Skeletal muscle tissue (tissue), 3 donors: ENCODE measurements at regions not wholly inside any gene's neighbourhood (a gene's known extent, or its start where the extent isn't known, plus 50 kb on each side); places are given as distances from the start of the nearest gene placed in this dataset.

Experiments used
- H3K27ac ChIP-seq: one replicate; pipeline ENCODE4 v1.7.0; 2013; ENCODE audit warnings: mild to moderate bottlenecking, low read depth, low read length, inconsistent platforms
- H3K27me3 ChIP-seq, 3 donors: one replicate each; pipeline ENCODE4 v1.7.0; 2013; ENCODE audit warnings: low read length in 3 of 3; ENCODE audit not compliant: control insufficient read depth in 3 of 3, insufficient read depth in 3 of 3
- H3K36me3 ChIP-seq, 3 donors: one replicate each; pipeline ENCODE4 v1.7.0; 2013; ENCODE audit warnings: low read length in 3 of 3; ENCODE audit not compliant: control insufficient read depth in 3 of 3, insufficient read depth in 3 of 3
- H3K4me1 ChIP-seq, 3 donors: one replicate each; pipeline ENCODE4 v1.7.0; 2013; ENCODE audit warnings: low read length in 3 of 3, mild to moderate bottlenecking in 3 of 3; ENCODE audit not compliant: control insufficient read depth in 3 of 3, insufficient read depth in 3 of 3
- H3K4me3 ChIP-seq, 3 donors: one replicate each; pipeline ENCODE4 v1.7.0; 2013; ENCODE audit warnings: low read length in 3 of 3
- H3K9ac ChIP-seq, 3 donors: one replicate each; pipeline ENCODE4 v1.7.0; 2013; ENCODE audit warnings: low read length in 3 of 3, mild to moderate bottlenecking in 3 of 3, moderate library complexity in 2 of 3, low read depth in 1 of 3
- H3K9me3 ChIP-seq, 3 donors: one replicate each; pipeline ENCODE4 v1.7.0; 2013; ENCODE audit warnings: low read length in 3 of 3; ENCODE audit not compliant: control insufficient read depth in 3 of 3
- donor health status: Osteomylitis.

GRCh38 chr13:111532111-111532510 lies 211.7 kb downstream of the TEX29 start:
- no peak overlapping the region for H3K9ac ChIP-seq
- peaks cover 46 to 59% (median 57%) of the 10 kb centered on the region in 3 donors for H3K27me3 ChIP-seq
- H3K36me3 ChIP-seq: no peaks in the 10 kb centered on the region
- H3K4me3 ChIP-seq: no peak overlapping the region
- no peak overlapping the region for H3K27ac ChIP-seq
- no peaks in the 10 kb centered on the region for H3K4me1 ChIP-seq
- H3K9me3 ChIP-seq: no peaks in the 10 kb centered on the region

GRCh38 chr13:111533900-111534683 lies 213.7 kb downstream of the TEX29 start:
- Histone ChIP-seq H3K36me3 (no peaks in the 10 kb centered on the region), H3K9ac (no peak overlapping the region), H3K4me1 (no peaks in the 10 kb centered on the region), H3K27me3 (peaks cover 58 to 76% (median 75%) of the 10 kb centered on the region in 3 donors), H3K27ac (no peak overlapping the region), H3K9me3 (no peaks in the 10 kb centered on the region), H3K4me3 (no peak overlapping the region)

- Histone ChIP-seq H3K9ac (no peak overlapping the region), H3K36me3 (no peaks in the 10 kb centered on the region), H3K4me1 (no peaks in the 10 kb centered on the region), H3K4me3 (no peak overlapping the region), H3K27ac (no peak overlapping the region), H3K9me3 (no peaks in the 10 kb centered on the region), H3K27me3 (peaks cover 67 to 76% (median 74%) of the 10 kb centered on the region in 3 donors)
These were observed 214.5 kb downstream of the TEX29 start for GRCh38 chr13:111534751-111535522.

- no peaks in the 10 kb centered on the region for H3K4me1 ChIP-seq
- H3K36me3 ChIP-seq: no peaks in the 10 kb centered on the region
- H3K9me3 ChIP-seq: no peaks in the 10 kb centered on the region
- H3K27me3 ChIP-seq: peaks cover 69 to 74% (median 74%) of the 10 kb centered on the region in 3 donors
- H3K4me3 ChIP-seq: no peak overlapping the region
- H3K27ac ChIP-seq: no peak overlapping the region
- H3K9ac ChIP-seq: no peak overlapping the region
These were observed 215.0 kb downstream of the TEX29 start for GRCh38 chr13:111535523-111535811.

GRCh38 chr13:111536075-111536642 lies 215.7 kb downstream of the TEX29 start:
- no peak overlapping the region for H3K9ac ChIP-seq
- no peak overlapping the region for H3K27ac ChIP-seq
- H3K4me3 ChIP-seq: no peak overlapping the region
- H3K36me3 ChIP-seq: no peaks in the 10 kb centered on the region
- no peaks in the 10 kb centered on the region for H3K4me1 ChIP-seq
- no peaks in the 10 kb centered on the region for H3K9me3 ChIP-seq
- H3K27me3 ChIP-seq: peaks cover 65 to 71% (median 70%) of the 10 kb centered on the region in 3 donors

GRCh38 chr13:111537115-111537728 lies 216.8 kb downstream of the TEX29 start:
- Histone ChIP-seq H3K27ac (no peak overlapping the region), H3K9ac (no peak overlapping the region), H3K27me3 (peaks cover 56 to 68% (median 67%) of the 10 kb centered on the region in 3 donors), H3K9me3 (no peaks in the 10 kb centered on the region), H3K4me3 (no peak overlapping the region), H3K36me3 (no peaks in the 10 kb centered on the region), H3K4me1 (no peaks in the 10 kb centered on the region)

- Histone ChIP-seq H3K4me3 (no peak overlapping the region), H3K27ac (no peak overlapping the region), H3K9ac (no peak overlapping the region), H3K27me3 (peaks cover 55 to 69% (median 67%) of the 10 kb centered on the region in 3 donors), H3K4me1 (no peaks in the 10 kb centered on the region), H3K36me3 (no peaks in the 10 kb centered on the region), H3K9me3 (no peaks in the 10 kb centered on the region)
These were observed 217.5 kb downstream of the TEX29 start for GRCh38 chr13:111537843-111538499.

GRCh38 chr13:111539252-111539651 lies 218.8 kb downstream of the TEX29 start:
- H3K4me1 ChIP-seq: no peaks in the 10 kb centered on the region
- no peak overlapping the region for H3K4me3 ChIP-seq
- H3K36me3 ChIP-seq: no peaks in the 10 kb centered on the region
- H3K9ac ChIP-seq: no peak overlapping the region
- no peak overlapping the region for H3K27ac ChIP-seq
- H3K27me3 ChIP-seq: peaks cover 52 to 63% (median 61%) of the 10 kb centered on the region in 3 donors
- H3K9me3 ChIP-seq: peaks cover 0 to under 1% (median 0%) of the 10 kb centered on the region in 3 donors

- Histone ChIP-seq H3K36me3 (no peaks in the 10 kb centered on the region), H3K4me1 (no peaks in the 10 kb centered on the region), H3K27me3 (peaks cover 48 to 57% (median 54%) of the 10 kb centered on the region in 3 donors), H3K9me3 (peaks cover 0 to 4% (median 0%) of the 10 kb centered on the region in 3 donors), H3K4me3 (no peak overlapping the region), H3K9ac (no peak overlapping the region), H3K27ac (no peak overlapping the region)
These were observed 219.5 kb downstream of the TEX29 start for GRCh38 chr13:111539791-111540446.
